ENCODE measurements at regions not wholly inside any gene's neighbourhood (a gene's known extent, or its start where the extent isn't known, plus 50 kb on each side); places are given as distances from the start of the nearest gene placed in this dataset.

DNA sequence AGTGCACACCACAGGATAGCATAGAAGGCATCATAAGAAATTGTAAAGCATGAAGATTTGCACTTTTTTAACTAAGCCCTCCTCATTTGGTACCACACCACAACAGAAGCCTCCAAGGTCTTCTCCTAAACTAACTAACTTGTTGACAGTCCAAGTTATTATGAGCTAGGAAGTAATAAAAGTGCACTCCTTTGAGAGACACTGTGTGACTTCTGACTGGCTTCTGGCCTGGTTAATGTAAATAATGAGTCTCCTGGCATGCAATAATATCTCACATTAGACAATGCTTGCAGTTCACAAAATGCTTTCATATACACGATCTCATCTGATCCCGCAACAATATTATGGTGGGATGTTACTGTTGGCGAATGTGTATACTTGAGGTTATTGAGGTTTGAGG, 103.9 kb upstream of the SLC24A5 start:
- Histone ChIP-seq H3K9ac (ENCODE audit: low read length) (no peak overlapping the region), H2BK12ac (ENCODE audit: low read length) (no peak overlapping the region), H2BK5ac (ENCODE audit: low read depth, low read length, poor library complexity) (no peak overlapping the region), H4K12ac (ENCODE audit: low read depth, low read length) (no peak overlapping the region), H3K79me2 (ENCODE audit: control insufficient read depth, insufficient read depth, low read length, poor library complexity) (no peaks in the 10 kb centered on the region), H3K79me1 (ENCODE audit: low read length) (no peaks in the 10 kb centered on the region), H3K23ac (ENCODE audit: low read length) (no peak overlapping the region), H3K9me3 (ENCODE audit: insufficient read depth, low read depth, low read length) (no peaks in the 10 kb centered on the region), H2BK120ac (ENCODE audit: insufficient read depth, low read length, poor library complexity) (no peak overlapping the region), H3K14ac (ENCODE audit: low read length) (no peak overlapping the region), H3K4me1 (ENCODE audit: control insufficient read depth in 1 of 2, insufficient read depth in 2 of 2, low read length in 2 of 2) (peaks cover 0 to 3% of the 10 kb centered on the region in 2 experiments), H3K27ac (ENCODE audit: low read depth, low read length) (no peak overlapping the region), H3K27me3 (ENCODE audit: insufficient read depth, low read length) (no peaks in the 10 kb centered on the region), H2AK5ac (ENCODE audit: low read length) (no peak overlapping the region), H3K4ac (ENCODE audit: low read depth, low read length) (no peak overlapping the region), H2AFZ (ENCODE audit: insufficient read depth, low read length, poor library complexity) (no peak overlapping the region), H3K4me3 (ENCODE audit: low read depth, low read length) (no peak overlapping the region), H4K91ac (ENCODE audit: low read depth, low read length) (no peak overlapping the region), H4K8ac (ENCODE audit: low read depth, low read length) (no peak overlapping the region), H3K18ac (ENCODE audit: low read length) (no peak overlapping the region), H3K4me2 (ENCODE audit: low read length) (no peak overlapping the region), H3K36me3 (ENCODE audit: control insufficient read depth in 1 of 2, insufficient read depth in 2 of 2, low read length in 2 of 2) (no peaks in the 10 kb centered on the region)
- no CpG with 5 or more reads among the region's 3 CpGs for WGBS (ENCODE audit: extremely low coverage, insufficient coverage, insufficient read length)
- DNase-seq, result no peak

DNA sequence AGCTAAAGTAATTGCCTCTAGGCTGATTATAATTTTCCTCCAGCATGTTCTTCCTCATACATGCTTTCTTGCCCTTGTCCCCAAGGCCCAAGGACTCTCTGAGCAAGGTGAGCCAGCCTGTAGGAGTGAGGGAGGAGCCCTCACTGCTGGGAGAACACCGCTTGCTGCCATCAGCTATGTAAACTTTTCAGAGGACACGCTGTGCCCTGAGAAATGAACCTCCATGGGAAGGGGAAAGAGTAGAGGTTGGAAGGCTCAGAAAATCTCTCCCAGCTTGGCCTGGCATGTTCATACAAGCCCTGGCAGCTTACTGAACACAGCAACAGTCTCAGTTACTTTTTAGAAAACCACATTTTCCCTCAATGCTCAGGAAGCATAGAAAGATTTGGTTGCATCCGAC, 103.0 kb upstream of the SLC24A5 start:
- H3K4me2 ChIP-seq (ENCODE audit: low read length), result no peak overlapping the region
- H3K4me3 ChIP-seq (ENCODE audit: low read depth, low read length), result no peak overlapping the region
- no peak overlapping the region for H2BK12ac ChIP-seq (ENCODE audit: low read length)
- WGBS (ENCODE audit: extremely low coverage, insufficient coverage, insufficient read length), result no CpG with 5 or more reads among the region's 3 CpGs
- H4K12ac ChIP-seq (ENCODE audit: low read depth, low read length), result no peak overlapping the region
- no peak overlapping the region for H4K91ac ChIP-seq (ENCODE audit: low read depth, low read length)
- no peak overlapping the region for H3K9ac ChIP-seq (ENCODE audit: low read length)
- H3K27ac ChIP-seq (ENCODE audit: low read depth, low read length), result no peak overlapping the region
- no peaks in the 10 kb centered on the region for H3K36me3 ChIP-seq (ENCODE audit: control insufficient read depth in 1 of 2, insufficient read depth in 2 of 2, low read length in 2 of 2)
- H4K8ac ChIP-seq (ENCODE audit: low read depth, low read length), result no peak overlapping the region
- H2AK5ac ChIP-seq (ENCODE audit: low read length), result no peak overlapping the region
- H2AFZ ChIP-seq (ENCODE audit: insufficient read depth, low read length, poor library complexity), result no peak overlapping the region
- no peak overlapping the region for H3K4ac ChIP-seq (ENCODE audit: low read depth, low read length)
- H3K18ac ChIP-seq (ENCODE audit: low read length), result no peak overlapping the region
- no peak overlapping the region for H3K14ac ChIP-seq (ENCODE audit: low read length)
- no peak overlapping the region for H2BK5ac ChIP-seq (ENCODE audit: low read depth, low read length, poor library complexity)
- H3K27me3 ChIP-seq (ENCODE audit: insufficient read depth, low read length), result no peaks in the 10 kb centered on the region
- H3K79me1 ChIP-seq (ENCODE audit: low read length), result no peaks in the 10 kb centered on the region
- H3K79me2 ChIP-seq (ENCODE audit: control insufficient read depth, insufficient read depth, low read length, poor library complexity), result no peaks in the 10 kb centered on the region
- H3K4me1 ChIP-seq (ENCODE audit: control insufficient read depth in 1 of 2, insufficient read depth in 2 of 2, low read length in 2 of 2), result no peaks in the 10 kb centered on the region
- no peak for DNase-seq
- H2BK120ac ChIP-seq (ENCODE audit: insufficient read depth, low read length, poor library complexity), result no peak overlapping the region
- no peak overlapping the region for H3K23ac ChIP-seq (ENCODE audit: low read length)
- no peaks in the 10 kb centered on the region for H3K9me3 ChIP-seq (ENCODE audit: insufficient read depth, low read depth, low read length)

DNA sequence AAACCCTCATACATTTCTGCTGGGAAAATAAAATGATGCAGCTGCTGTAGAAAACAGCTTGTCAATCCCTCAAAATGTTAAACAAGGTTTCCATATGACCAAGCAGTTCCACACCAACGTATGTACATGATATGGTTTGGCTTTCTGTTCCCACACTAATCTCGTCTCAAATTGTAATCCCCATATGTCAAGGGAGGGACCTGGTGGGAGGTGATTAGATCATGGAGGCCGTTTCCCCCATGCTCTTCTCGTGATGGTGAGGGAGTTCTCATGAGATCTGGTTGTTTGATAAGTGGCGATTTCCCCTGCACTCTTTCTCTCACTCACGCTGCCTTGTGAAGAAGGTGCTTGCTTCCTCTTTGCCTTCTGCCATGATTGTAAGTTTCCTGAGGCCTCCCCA, 100.6 kb upstream of the SLC24A5 start:
- no peak for DNase-seq
- no peak overlapping the region for H4K12ac ChIP-seq (ENCODE audit: low read depth, low read length)
- H2BK12ac ChIP-seq (ENCODE audit: low read length), result no peak overlapping the region
- WGBS (ENCODE audit: extremely low coverage, insufficient coverage, insufficient read length), result no CpG with 5 or more reads among the region's 6 CpGs
- no peak overlapping the region for H3K4ac ChIP-seq (ENCODE audit: low read depth, low read length)
- H3K79me1 ChIP-seq (ENCODE audit: low read length), result no peaks in the 10 kb centered on the region
- no peak overlapping the region for H3K23ac ChIP-seq (ENCODE audit: low read length)
- no peak overlapping the region for H4K8ac ChIP-seq (ENCODE audit: low read depth, low read length)
- H3K36me3 ChIP-seq (ENCODE audit: control insufficient read depth in 1 of 2, insufficient read depth in 2 of 2, low read length in 2 of 2), result no peaks in the 10 kb centered on the region
- H3K27ac ChIP-seq (ENCODE audit: low read depth, low read length), result no peak overlapping the region
- no peak overlapping the region for H3K4me2 ChIP-seq (ENCODE audit: low read length)
- no peak overlapping the region for H2AFZ ChIP-seq (ENCODE audit: insufficient read depth, low read length, poor library complexity)
- H4K91ac ChIP-seq (ENCODE audit: low read depth, low read length), result no peak overlapping the region
- no peaks in the 10 kb centered on the region for H3K4me1 ChIP-seq (ENCODE audit: control insufficient read depth in 1 of 2, insufficient read depth in 2 of 2, low read length in 2 of 2)
- H3K9me3 ChIP-seq (ENCODE audit: insufficient read depth, low read depth, low read length), result no peaks in the 10 kb centered on the region
- H3K4me3 ChIP-seq (ENCODE audit: low read depth, low read length), result no peak overlapping the region
- H3K18ac ChIP-seq (ENCODE audit: low read length), result no peak overlapping the region
- no peak overlapping the region for H2BK5ac ChIP-seq (ENCODE audit: low read depth, low read length, poor library complexity)
- H2BK120ac ChIP-seq (ENCODE audit: insufficient read depth, low read length, poor library complexity), result no peak overlapping the region
- no peaks in the 10 kb centered on the region for H3K79me2 ChIP-seq (ENCODE audit: control insufficient read depth, insufficient read depth, low read length, poor library complexity)
- no peak overlapping the region for H3K14ac ChIP-seq (ENCODE audit: low read length)
- no peak overlapping the region for H2AK5ac ChIP-seq (ENCODE audit: low read length)
- no peak overlapping the region for H3K9ac ChIP-seq (ENCODE audit: low read length)
- no peaks in the 10 kb centered on the region for H3K27me3 ChIP-seq (ENCODE audit: insufficient read depth, low read length)

DNA sequence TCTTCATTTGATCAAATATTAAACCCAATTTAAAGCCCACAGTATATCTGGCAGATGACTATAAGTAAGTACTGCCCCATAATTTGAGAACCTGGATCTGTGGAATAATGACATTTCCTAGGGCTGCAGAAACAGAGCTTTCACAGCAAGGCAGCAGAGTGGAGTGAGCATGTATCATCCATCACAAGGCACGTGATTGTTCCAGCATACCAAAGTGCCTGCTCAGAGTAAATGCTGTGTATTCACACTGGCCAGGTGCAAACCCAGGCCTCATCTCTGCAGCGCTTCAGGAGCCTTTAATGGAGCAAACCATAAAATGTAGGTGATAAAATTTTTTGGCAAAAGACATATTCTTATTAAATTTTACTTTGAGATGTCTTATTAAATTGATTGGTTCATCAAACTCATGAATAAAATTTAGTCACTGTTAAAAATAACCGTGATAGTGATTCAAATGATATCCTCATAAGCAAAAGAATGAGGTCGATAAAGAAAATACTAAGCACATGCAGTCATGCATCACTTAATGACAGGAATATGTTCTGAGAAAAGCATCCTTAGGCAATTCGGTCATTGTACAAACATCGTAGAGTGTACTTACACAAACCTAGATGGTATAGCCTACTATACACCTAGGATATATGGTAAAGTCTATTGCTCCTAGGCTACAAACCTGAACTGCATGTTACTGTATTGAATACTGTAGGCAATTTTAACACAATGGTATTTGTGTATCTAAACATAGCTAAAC, 99.3 kb upstream of the SLC24A5 start:
- H3K9me3 ChIP-seq (ENCODE audit: insufficient read depth, low read depth, low read length), result no peaks in the 10 kb centered on the region
- no peak overlapping the region for H4K12ac ChIP-seq (ENCODE audit: low read depth, low read length)
- peak; percentile 21 to 55 for DNase-seq
- H2BK5ac ChIP-seq (ENCODE audit: low read depth, low read length, poor library complexity), result no peak overlapping the region
- H4K91ac ChIP-seq (ENCODE audit: low read depth, low read length), result no peak overlapping the region
- no CpG with 5 or more reads among the region's 6 CpGs for WGBS (ENCODE audit: extremely low coverage, insufficient coverage, insufficient read length)
- no peak overlapping the region for H2AFZ ChIP-seq (ENCODE audit: insufficient read depth, low read length, poor library complexity)
- H3K79me2 ChIP-seq (ENCODE audit: control insufficient read depth, insufficient read depth, low read length, poor library complexity), result no peaks in the 10 kb centered on the region
- H3K4ac ChIP-seq (ENCODE audit: low read depth, low read length), result no peak overlapping the region
- no peak overlapping the region for H3K4me2 ChIP-seq (ENCODE audit: low read length)
- no peak overlapping the region for H3K4me3 ChIP-seq (ENCODE audit: low read depth, low read length)
- H3K36me3 ChIP-seq (ENCODE audit: control insufficient read depth in 1 of 2, insufficient read depth in 2 of 2, low read length in 2 of 2), result no peaks in the 10 kb centered on the region
- H3K79me1 ChIP-seq (ENCODE audit: low read length), result no peaks in the 10 kb centered on the region
- H3K23ac ChIP-seq (ENCODE audit: low read length), result no peak overlapping the region
- H2BK120ac ChIP-seq (ENCODE audit: insufficient read depth, low read length, poor library complexity), result no peak overlapping the region
- no peak overlapping the region for H3K27ac ChIP-seq (ENCODE audit: low read depth, low read length)
- H4K8ac ChIP-seq (ENCODE audit: low read depth, low read length), result no peak overlapping the region
- no peak overlapping the region for H3K9ac ChIP-seq (ENCODE audit: low read length)
- H3K4me1 ChIP-seq (ENCODE audit: control insufficient read depth in 1 of 2, insufficient read depth in 2 of 2, low read length in 2 of 2), result no peaks in the 10 kb centered on the region
- H2AK5ac ChIP-seq (ENCODE audit: low read length), result no peak overlapping the region
- no peak overlapping the region for H3K18ac ChIP-seq (ENCODE audit: low read length)
- no peak overlapping the region for H3K14ac ChIP-seq (ENCODE audit: low read length)
- no peaks in the 10 kb centered on the region for H3K27me3 ChIP-seq (ENCODE audit: insufficient read depth, low read length)
- no peak overlapping the region for H2BK12ac ChIP-seq (ENCODE audit: low read length)

Data from trophoblast cell (in vitro differentiated cells and primary cell).